ENCODE measurements at regions not wholly inside any gene's neighbourhood (a gene's known extent, or its start where the extent isn't known, plus 50 kb on each side); places are given as distances from the start of the nearest gene placed in this dataset.

DNA sequence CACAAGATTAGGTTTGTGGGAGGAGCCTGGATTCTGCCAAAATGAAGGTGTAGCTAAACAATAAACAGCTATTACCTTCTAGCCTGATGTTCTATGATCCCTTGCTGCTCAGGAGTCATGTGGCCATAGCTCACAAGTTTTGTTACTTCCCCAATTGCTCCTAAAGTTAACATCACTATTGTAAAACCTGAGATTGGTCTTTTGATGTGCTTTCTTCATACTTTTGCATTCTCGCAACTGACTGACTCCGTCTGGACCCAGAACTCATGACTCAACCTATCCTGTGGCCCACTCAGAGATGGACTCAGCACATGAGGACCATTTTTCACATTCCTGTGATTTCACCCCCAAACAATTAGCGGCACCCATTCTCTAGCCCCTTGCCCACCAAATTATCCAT, 69.1 kb downstream of the PTGS2 start:
- TF ChIP-seq, protein P1, sequence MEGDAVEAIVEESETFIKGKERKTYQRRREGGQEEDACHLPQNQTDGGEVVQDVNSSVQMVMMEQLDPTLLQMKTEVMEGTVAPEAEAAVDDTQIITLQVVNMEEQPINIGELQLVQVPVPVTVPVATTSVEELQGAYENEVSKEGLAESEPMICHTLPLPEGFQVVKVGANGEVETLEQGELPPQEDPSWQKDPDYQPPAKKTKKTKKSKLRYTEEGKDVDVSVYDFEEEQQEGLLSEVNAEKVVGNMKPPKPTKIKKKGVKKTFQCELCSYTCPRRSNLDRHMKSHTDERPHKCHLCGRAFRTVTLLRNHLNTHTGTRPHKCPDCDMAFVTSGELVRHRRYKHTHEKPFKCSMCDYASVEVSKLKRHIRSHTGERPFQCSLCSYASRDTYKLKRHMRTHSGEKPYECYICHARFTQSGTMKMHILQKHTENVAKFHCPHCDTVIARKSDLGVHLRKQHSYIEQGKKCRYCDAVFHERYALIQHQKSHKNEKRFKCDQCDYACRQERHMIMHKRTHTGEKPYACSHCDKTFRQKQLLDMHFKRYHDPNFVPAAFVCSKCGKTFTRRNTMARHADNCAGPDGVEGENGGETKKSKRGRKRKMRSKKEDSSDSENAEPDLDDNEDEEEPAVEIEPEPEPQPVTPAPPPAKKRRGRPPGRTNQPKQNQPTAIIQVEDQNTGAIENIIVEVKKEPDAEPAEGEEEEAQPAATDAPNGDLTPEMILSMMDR (IDR thresholded peaks at IDR 0.05) = no peak
- no peak for TF ChIP-seq POLR2A (IDR thresholded peaks at IDR 0.05)
- no peak for TF ChIP-seq EP300 (IDR thresholded peaks at IDR 0.05)

Data from ovary (tissue), 3 donors.